ENCODE measurements at regions not wholly inside any gene's neighbourhood (a gene's known extent, or its start where the extent isn't known, plus 50 kb on each side); places are given as distances from the start of the nearest gene placed in this dataset.
"Not testable (repeated sequence)": the region's sequence is repeated elsewhere in the genome, so short reads cannot be mapped to it uniquely, and the experiment has no call there.

- H3K79me2 ChIP-seq (ENCODE audit: insufficient read depth, low read length) = no peaks in the 10 kb centered on the region
- no peaks in the 10 kb centered on the region for H3F3A ChIP-seq (ENCODE audit: insufficient read depth)
- H3K27ac ChIP-seq (ENCODE audit: low read depth, low read length) = no peak overlapping the region
- no peak overlapping the region for H2AFZ ChIP-seq (ENCODE audit: low read depth, low read length, severe bottlenecking)
- no peak overlapping the region for H3K9ac ChIP-seq (ENCODE audit: low read length)
- no peak for TF ChIP-seq CTCF (IDR thresholded peaks at IDR 0.05; ENCODE audit: insufficient read depth, low read length, poor library complexity, severe bottlenecking)
- TF ChIP-seq EZH2phosphoT487 (conservative IDR thresholded peaks at IDR 0.05; ENCODE audit: low read length) = no peak
- no peaks in the 10 kb centered on the region for H4K20me1 ChIP-seq (ENCODE audit: low read depth, low read length)
- H3K36me3 ChIP-seq (ENCODE audit: low read length) = no peaks in the 10 kb centered on the region
- no peaks in the 10 kb centered on the region for H3K9me2 ChIP-seq (replicated peaks; ENCODE audit: insufficient read depth, low read length)
- H3K4me2 ChIP-seq (ENCODE audit: low read depth, low read length, poor library complexity, severe bottlenecking) = no peak overlapping the region
- no peaks in the 10 kb centered on the region for H3K27me3 ChIP-seq (ENCODE audit: low read length)
- H3K9me3 ChIP-seq (ENCODE audit: insufficient read depth, low read length) = no peaks in the 10 kb centered on the region
- H3K4me3 ChIP-seq (ENCODE audit: insufficient read depth, low read length, poor library complexity, severe bottlenecking) = no peak overlapping the region
Measured at GRCh38 chr11:97912629-97913028, 1108.1 kb upstream of the CNTN5 start.

- not testable (repeated sequence) for H3K27ac ChIP-seq (ENCODE audit: low read depth, low read length); H3K9ac ChIP-seq (ENCODE audit: low read length); H3F3A ChIP-seq (ENCODE audit: insufficient read depth); H3K79me2 ChIP-seq (ENCODE audit: insufficient read depth, low read length); H3K27me3 ChIP-seq (ENCODE audit: low read length); H3K4me2 ChIP-seq (ENCODE audit: low read depth, low read length, poor library complexity, severe bottlenecking); H2AFZ ChIP-seq (ENCODE audit: low read depth, low read length, severe bottlenecking); H3K4me3 ChIP-seq (ENCODE audit: insufficient read depth, low read length, poor library complexity, severe bottlenecking); H3K9me3 ChIP-seq (ENCODE audit: insufficient read depth, low read length); H3K9me2 ChIP-seq (replicated peaks; ENCODE audit: insufficient read depth, low read length); H3K36me3 ChIP-seq (ENCODE audit: low read length); H4K20me1 ChIP-seq (ENCODE audit: low read depth, low read length)
Measured at GRCh38 chr11:97922933-97923332, 1097.8 kb upstream of the CNTN5 start.

- no peak for TF ChIP-seq CTCF (IDR thresholded peaks at IDR 0.05; ENCODE audit: insufficient read depth, low read length, poor library complexity, severe bottlenecking)
- no peak for TF ChIP-seq EZH2phosphoT487 (conservative IDR thresholded peaks at IDR 0.05; ENCODE audit: low read length)
- no peaks in the 10 kb centered on the region for H3K9me3 ChIP-seq (ENCODE audit: insufficient read depth, low read length)
- no peak overlapping the region for H3K27ac ChIP-seq (ENCODE audit: low read depth, low read length)
- no peak overlapping the region for H3K4me2 ChIP-seq (ENCODE audit: low read depth, low read length, poor library complexity, severe bottlenecking)
- no peaks in the 10 kb centered on the region for H3K79me2 ChIP-seq (ENCODE audit: insufficient read depth, low read length)
- H3K4me3 ChIP-seq (ENCODE audit: insufficient read depth, low read length, poor library complexity, severe bottlenecking) = no peak overlapping the region
- H3K9ac ChIP-seq (ENCODE audit: low read length) = no peak overlapping the region
- H3K36me3 ChIP-seq (ENCODE audit: low read length) = no peaks in the 10 kb centered on the region
- H3F3A ChIP-seq (ENCODE audit: insufficient read depth) = no peaks in the 10 kb centered on the region
- H4K20me1 ChIP-seq (ENCODE audit: low read depth, low read length) = no peaks in the 10 kb centered on the region
- H3K27me3 ChIP-seq (ENCODE audit: low read length) = no peaks in the 10 kb centered on the region
- no peak overlapping the region for H2AFZ ChIP-seq (ENCODE audit: low read depth, low read length, severe bottlenecking)
- no peaks in the 10 kb centered on the region for H3K9me2 ChIP-seq (replicated peaks; ENCODE audit: insufficient read depth, low read length)
Measured at GRCh38 chr11:97934572-97935208, 1086.1 kb upstream of the CNTN5 start.

- H3F3A ChIP-seq (ENCODE audit: insufficient read depth) = no peaks in the 10 kb centered on the region
- H3K36me3 ChIP-seq (ENCODE audit: low read length) = no peaks in the 10 kb centered on the region
- H3K9me3 ChIP-seq (ENCODE audit: insufficient read depth, low read length) = no peaks in the 10 kb centered on the region
- no peak overlapping the region for H3K4me2 ChIP-seq (ENCODE audit: low read depth, low read length, poor library complexity, severe bottlenecking)
- no peak overlapping the region for H2AFZ ChIP-seq (ENCODE audit: low read depth, low read length, severe bottlenecking)
- TF ChIP-seq CTCF (IDR thresholded peaks at IDR 0.05; ENCODE audit: insufficient read depth, low read length, poor library complexity, severe bottlenecking) (no peak), EZH2phosphoT487 (conservative IDR thresholded peaks at IDR 0.05; ENCODE audit: low read length) (no peak)
- no peaks in the 10 kb centered on the region for H3K27me3 ChIP-seq (ENCODE audit: low read length)
- no peak overlapping the region for H3K4me3 ChIP-seq (ENCODE audit: insufficient read depth, low read length, poor library complexity, severe bottlenecking)
- no peaks in the 10 kb centered on the region for H3K79me2 ChIP-seq (ENCODE audit: insufficient read depth, low read length)
- no peaks in the 10 kb centered on the region for H4K20me1 ChIP-seq (ENCODE audit: low read depth, low read length)
- H3K9ac ChIP-seq (ENCODE audit: low read length) = no peak overlapping the region
- H3K9me2 ChIP-seq (replicated peaks; ENCODE audit: insufficient read depth, low read length) = no peaks in the 10 kb centered on the region
- no peak overlapping the region for H3K27ac ChIP-seq (ENCODE audit: low read depth, low read length)
Measured at GRCh38 chr11:97937501-97937900, 1083.2 kb upstream of the CNTN5 start.
